ENCODE measurements at regions not wholly inside any gene's neighbourhood (a gene's known extent, or its start where the extent isn't known, plus 50 kb on each side); places are given as distances from the start of the nearest gene placed in this dataset.

DNA sequence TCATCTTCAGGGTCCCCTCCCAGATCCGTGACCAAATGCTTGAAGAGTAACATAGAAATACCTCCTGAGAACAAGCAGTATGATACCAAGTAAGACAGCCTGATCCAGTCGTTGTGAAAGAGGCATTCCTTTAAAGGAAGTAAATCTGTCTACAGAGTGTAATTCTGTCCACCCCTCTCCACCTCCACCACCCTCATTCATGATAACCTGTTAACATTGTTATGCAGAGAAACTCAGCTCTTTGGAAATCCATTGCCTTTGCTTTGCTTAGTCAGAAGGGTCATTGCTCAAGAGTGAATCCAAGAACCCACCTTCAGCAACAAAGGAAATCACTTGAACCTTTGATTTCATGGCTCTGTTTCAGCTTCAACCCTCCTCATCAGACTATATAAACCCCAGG is 155.6 kb downstream of the CYP26B1 start (continued):
- no peak for TF ChIP-seq SYNCRIP (IDR thresholded peaks at IDR 0.05; ENCODE audit: insufficient read depth, low read depth, low read length)
- TF ChIP-seq ZNF841 (CRISPR knock-in tag; IDR thresholded peaks at IDR 0.05; ENCODE audit: borderline replicate concordance): no peak

- intact Hi-C loops (cut with micrococcal nuclease; ENCODE audit: unreplicated experiment): no loop called here
- 16% methylated on average over 4 of the region's 4 CpGs for WGBS (ENCODE audit: low lambda C conversion rate)
- ChIA-PET CTCF (ENCODE audit: low intra/inter-chr PET ratio, low total read pairs) (no interaction called here), POLR2A (no interaction called here)
- H3K4me2 ChIP-seq (ENCODE audit: low read depth, low read length): no peak overlapping the region
- H2AFZ ChIP-seq (ENCODE audit: low read length): no peak overlapping the region
- ATAC-seq: no peak
- no peak overlapping the region for H3K27ac ChIP-seq (ENCODE audit: extremely low read length, insufficient read depth, low read length)
- no peak for FAIRE-seq
- H3K9me3 ChIP-seq (ENCODE audit: low read length): no peaks in the 10 kb centered on the region
- H3K4me1 ChIP-seq (ENCODE audit: insufficient read depth, low read length): no peaks in the 10 kb centered on the region
- no peaks in the 10 kb centered on the region for H3K79me2 ChIP-seq (ENCODE audit: insufficient read depth, low read length)
- H3K4me3 ChIP-seq (replicated peaks in 1 of 3; ENCODE audit: insufficient read depth in 1 of 3, low read depth in 2 of 3, low read length in 3 of 3): no peak overlapping the region
- no peak for DNase-seq (ENCODE audit: low spot score)
- no peak overlapping the region for H3K9ac ChIP-seq (ENCODE audit: insufficient read depth, low read depth, low read length)
- no peaks in the 10 kb centered on the region for H4K20me1 ChIP-seq (ENCODE audit: insufficient read depth, low read length)
- H3K27me3 ChIP-seq (ENCODE audit: control insufficient read depth in 1 of 2, insufficient read depth in 2 of 2, low read length in 2 of 2): no peaks in the 10 kb centered on the region
- no TSS peak for BruUV-seq (replicated peaks)
- no peaks in the 10 kb centered on the region for H3K36me3 ChIP-seq (replicated peaks in 1 of 2; ENCODE audit: control insufficient read depth in 1 of 2, insufficient read depth in 2 of 2, low read length in 2 of 2)
- TF ChIP-seq ZNF614 (CRISPR knock-in tag; IDR thresholded peaks at IDR 0.05; ENCODE audit: borderline replicate concordance) (no peak), PRDM4 (CRISPR knock-in tag; IDR thresholded peaks at IDR 0.05; ENCODE audit: borderline replicate concordance) (no peak), ZMYM4 (CRISPR knock-in tag; IDR thresholded peaks at IDR 0.05) (no peak), ZKSCAN8 (CRISPR knock-in tag; IDR thresholded peaks at IDR 0.05; ENCODE audit: borderline replicate concordance) (no peak)
- in situ Hi-C loops (cut with HindIII; ENCODE audit: extremely low pct_ligation_motif_present, low pct_unique_long_range_greater_than_20kb): no loop called here
Measured at GRCh38 chr2:71991397-71991796, 156.3 kb downstream of the CYP26B1 start.

Data from HepG2 (cell line).